ENCODE measurements at regions not wholly inside any gene's neighbourhood (a gene's known extent, or its start where the extent isn't known, plus 50 kb on each side); places are given as distances from the start of the nearest gene placed in this dataset.

DNA sequence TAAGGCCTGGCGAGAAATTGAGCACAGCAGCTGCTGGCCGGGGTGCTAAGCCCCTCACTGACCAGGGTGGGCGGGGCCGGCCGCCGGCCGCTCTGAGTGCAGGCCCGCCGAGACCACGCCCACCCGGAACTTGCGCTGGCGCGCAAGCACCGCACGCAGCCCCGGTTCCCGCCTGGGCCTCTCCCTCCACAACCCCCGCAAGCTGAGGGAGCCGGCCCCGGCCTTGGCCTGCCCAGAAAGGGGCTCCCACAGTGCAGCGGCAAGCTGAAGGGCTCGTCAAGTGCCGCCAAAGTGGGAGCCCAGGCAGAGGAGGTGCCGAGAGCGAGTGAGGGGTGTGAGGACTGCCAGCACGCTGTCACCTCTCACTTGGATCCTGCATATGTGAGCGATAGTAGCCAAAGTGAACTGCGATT is 251.2 kb downstream of the GJA1 start:
- Histone ChIP-seq H2AFZ (ENCODE audit: low read length) (no peak overlapping the region), H3K9me3 (ENCODE audit: low read length) (no peaks in the 10 kb centered on the region), H3K79me2 (ENCODE audit: low read length) (no peaks in the 10 kb centered on the region), H3K27me3 (ENCODE audit: low read length) (no peaks in the 10 kb centered on the region), H3K9me2 (replicated peaks; ENCODE audit: low read length) (no peaks in the 10 kb centered on the region), H3F3A (ENCODE audit: low read length, unreplicated experiment) (no peaks in the 10 kb centered on the region), H3K27ac (ENCODE audit: low read length) (no peak overlapping the region), H3K4me2 (ENCODE audit: low read length) (no peak overlapping the region), H3K4me3 (ENCODE audit: low read length) (no peak overlapping the region), H3K36me3 (ENCODE audit: low read depth, low read length) (no peaks in the 10 kb centered on the region), H3K9ac (ENCODE audit: low read length) (no peak overlapping the region), H4K20me1 (ENCODE audit: low read length) (no peaks in the 10 kb centered on the region), H3K4me1 (ENCODE audit: insufficient read depth, low read length) (no peaks in the 10 kb centered on the region)
- TF ChIP-seq, protein P1, sequence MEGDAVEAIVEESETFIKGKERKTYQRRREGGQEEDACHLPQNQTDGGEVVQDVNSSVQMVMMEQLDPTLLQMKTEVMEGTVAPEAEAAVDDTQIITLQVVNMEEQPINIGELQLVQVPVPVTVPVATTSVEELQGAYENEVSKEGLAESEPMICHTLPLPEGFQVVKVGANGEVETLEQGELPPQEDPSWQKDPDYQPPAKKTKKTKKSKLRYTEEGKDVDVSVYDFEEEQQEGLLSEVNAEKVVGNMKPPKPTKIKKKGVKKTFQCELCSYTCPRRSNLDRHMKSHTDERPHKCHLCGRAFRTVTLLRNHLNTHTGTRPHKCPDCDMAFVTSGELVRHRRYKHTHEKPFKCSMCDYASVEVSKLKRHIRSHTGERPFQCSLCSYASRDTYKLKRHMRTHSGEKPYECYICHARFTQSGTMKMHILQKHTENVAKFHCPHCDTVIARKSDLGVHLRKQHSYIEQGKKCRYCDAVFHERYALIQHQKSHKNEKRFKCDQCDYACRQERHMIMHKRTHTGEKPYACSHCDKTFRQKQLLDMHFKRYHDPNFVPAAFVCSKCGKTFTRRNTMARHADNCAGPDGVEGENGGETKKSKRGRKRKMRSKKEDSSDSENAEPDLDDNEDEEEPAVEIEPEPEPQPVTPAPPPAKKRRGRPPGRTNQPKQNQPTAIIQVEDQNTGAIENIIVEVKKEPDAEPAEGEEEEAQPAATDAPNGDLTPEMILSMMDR (conservative IDR thresholded peaks at IDR 0.05; ENCODE audit: low read depth, low read length) = no peak
- TF ChIP-seq EZH2phosphoT487 (IDR thresholded peaks at IDR 0.05; ENCODE audit: borderline replicate concordance, low read length) (no peak), EZH2 (IDR thresholded peaks at IDR 0.05; ENCODE audit: low read length, unreplicated experiment) (no peak)
- ATAC-seq = no peak
- ChIA-PET POLR2A (ENCODE audit: unreplicated experiment) (no interaction called here), CTCF (no interaction called here)
- BruUV-seq (replicated peaks) = no TSS peak
- no peak for DNase-seq
- intact Hi-C loops (cut with micrococcal nuclease) = no loop called here

DNA sequence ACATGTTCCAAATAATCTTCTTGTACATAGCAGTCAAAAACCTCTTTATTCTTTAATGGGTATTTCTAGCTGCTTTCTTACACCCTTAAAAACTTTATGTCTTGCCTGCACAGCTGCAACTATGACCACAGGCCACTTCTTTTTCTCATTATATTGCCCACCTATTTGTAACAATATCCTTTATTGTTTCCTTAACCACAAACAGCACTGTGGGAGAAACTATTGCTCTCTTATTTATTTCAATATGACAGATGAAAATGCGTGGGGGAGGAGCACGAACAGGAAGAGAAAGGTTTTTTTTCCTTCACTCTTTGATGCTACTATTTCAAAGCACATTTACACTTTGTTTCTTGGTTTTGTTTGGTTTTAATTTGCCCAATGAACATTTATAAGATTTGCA is 253.5 kb downstream of the GJA1 start:
- ChIA-PET CTCF (no interaction called here), POLR2A (ENCODE audit: unreplicated experiment) (no interaction called here)
- Histone ChIP-seq H3K4me2 (ENCODE audit: low read length) (no peak overlapping the region), H3F3A (ENCODE audit: low read length, unreplicated experiment) (no peaks in the 10 kb centered on the region), H4K20me1 (ENCODE audit: low read length) (no peaks in the 10 kb centered on the region), H3K9ac (ENCODE audit: low read length) (no peak overlapping the region), H3K9me2 (replicated peaks; ENCODE audit: low read length) (no peaks in the 10 kb centered on the region), H3K27me3 (ENCODE audit: low read length) (no peaks in the 10 kb centered on the region), H3K36me3 (ENCODE audit: low read depth, low read length) (no peaks in the 10 kb centered on the region), H3K4me3 (ENCODE audit: low read length) (no peak overlapping the region), H3K9me3 (ENCODE audit: low read length) (no peaks in the 10 kb centered on the region), H2AFZ (ENCODE audit: low read length) (no peak overlapping the region), H3K27ac (ENCODE audit: low read length) (no peak overlapping the region), H3K4me1 (ENCODE audit: insufficient read depth, low read length) (no peaks in the 10 kb centered on the region), H3K79me2 (ENCODE audit: low read length) (no peaks in the 10 kb centered on the region)
- no peak for ATAC-seq
- no TSS peak for BruUV-seq (replicated peaks)
- TF ChIP-seq EZH2 (IDR thresholded peaks at IDR 0.05; ENCODE audit: low read length, unreplicated experiment) (no peak), EZH2phosphoT487 (IDR thresholded peaks at IDR 0.05; ENCODE audit: borderline replicate concordance, low read length) (no peak)
- TF ChIP-seq, protein P1 (conservative IDR thresholded peaks at IDR 0.05; ENCODE audit: low read depth, low read length) = no peak
- intact Hi-C loops (cut with micrococcal nuclease) = no loop called here
- DNase-seq = no peak

- H3K4me3 ChIP-seq (ENCODE audit: low read length) = no peak overlapping the region
- ATAC-seq = no peak
- no peak overlapping the region for H3K4me2 ChIP-seq (ENCODE audit: low read length)
- H3F3A ChIP-seq (ENCODE audit: low read length, unreplicated experiment) = no peaks in the 10 kb centered on the region
- H3K79me2 ChIP-seq (ENCODE audit: low read length) = no peaks in the 10 kb centered on the region
- no peaks in the 10 kb centered on the region for H3K27me3 ChIP-seq (ENCODE audit: low read length)
- TF ChIP-seq, protein P1 (conservative IDR thresholded peaks at IDR 0.05; ENCODE audit: low read depth, low read length) = no peak
- TF ChIP-seq EZH2 (IDR thresholded peaks at IDR 0.05; ENCODE audit: low read length, unreplicated experiment) (no peak), EZH2phosphoT487 (IDR thresholded peaks at IDR 0.05; ENCODE audit: borderline replicate concordance, low read length) (no peak)
- H3K4me1 ChIP-seq (ENCODE audit: insufficient read depth, low read length) = no peaks in the 10 kb centered on the region
- H2AFZ ChIP-seq (ENCODE audit: low read length) = no peak overlapping the region
- H3K36me3 ChIP-seq (ENCODE audit: low read depth, low read length) = no peaks in the 10 kb centered on the region
- no peak for DNase-seq
- H3K9ac ChIP-seq (ENCODE audit: low read length) = no peak overlapping the region
- H3K9me3 ChIP-seq (ENCODE audit: low read length) = no peaks in the 10 kb centered on the region
- H3K9me2 ChIP-seq (replicated peaks; ENCODE audit: low read length) = no peaks in the 10 kb centered on the region
- ChIA-PET CTCF (no interaction called here), POLR2A (ENCODE audit: unreplicated experiment) (no interaction called here)
- H4K20me1 ChIP-seq (ENCODE audit: low read length) = no peaks in the 10 kb centered on the region
- H3K27ac ChIP-seq (ENCODE audit: low read length) = no peak overlapping the region
- BruUV-seq (replicated peaks) = no TSS peak
- intact Hi-C loops (cut with micrococcal nuclease) = no loop called here
Measured at GRCh38 chr6:121691126-121691551, 255.7 kb downstream of the GJA1 start.

Measured in PC-3 (cell line).